Endothelial cell of umbilical vein (primary cell): ENCODE measurements at regions not wholly inside any gene's neighbourhood (a gene's known extent, or its start where the extent isn't known, plus 50 kb on each side); places are given as distances from the start of the nearest gene placed in this dataset.

ENCODE experiments used
- BruUV-seq: library from RNA; stranded (reverse); fragments of 400-500 nt; replicated peaks from 2 replicates; lab custom pipeline; 2021; lab: Mats Ljungman, UMichigan
- CTCF ChIA-PET: fragments of 300-600, 350-600 bp; sonication (Branson Sonifier 250); formaldehyde crosslinking; loops from one replicate; lab custom pipeline; 2021; ENCODE audit warnings: antibody characterized with exemption, inconsistent platforms; lab: Charles Lee
- POLR2A ChIA-PET: fragments of 300-600, 350-600 bp; sonication (Branson Sonifier 250); formaldehyde crosslinking; loops from one replicate; lab custom pipeline; 2021; ENCODE audit warnings: antibody characterized with exemption, inconsistent platforms; lab: Charles Lee
- DNase-seq: peaks from one replicate; pipeline ENCODE4 v3.0.0-alpha.2; 2011; ENCODE audit warnings: low read depth, low spot score
- FAIRE-seq: peaks from 2 replicates; lab custom pipeline; 2011; peaks lifted over from hg19 to GRCh38; lab: Jason Lieb, UNC
- H2AFZ ChIP-seq: 2 replicates; pipeline ENCODE4 v1.6.0; 2012; ENCODE audit warnings: low read depth, low read length, control low read depth, inconsistent platforms
- H3K27ac ChIP-seq: 2 replicates; pipeline ENCODE4 v1.5.1; 2011; ENCODE audit warnings: low read depth, mild to moderate bottlenecking, control low read depth, low read length, moderate library complexity; ENCODE audit not compliant: insufficient read depth
- H3K27me3 ChIP-seq, 2 experiments: 2 replicates each; pipeline versions ENCODE4 v1.6.0 to v1.6.1; 2011; ENCODE audit warnings: low read length in 2 of 2, mixed read lengths in 1 of 2; ENCODE audit not compliant: control insufficient read depth in 2 of 2, insufficient read depth in 2 of 2
- H3K36me3 ChIP-seq, 2 experiments: 2 replicates in 1 of 2; 3 replicates in 1 of 2; pipeline ENCODE4 v1.5.1; 2011; ENCODE audit warnings: low read length in 2 of 2, mild to moderate bottlenecking in 1 of 2, moderate library complexity in 1 of 2; ENCODE audit not compliant: control insufficient read depth in 2 of 2, insufficient read depth in 2 of 2; ENCODE audit errors: extremely low read depth in 1 of 2
- H3K4me1 ChIP-seq: 3 replicates; pipeline ENCODE4 v1.5.1; 2011; ENCODE audit warnings: mild to moderate bottlenecking, low read length; ENCODE audit not compliant: control insufficient read depth, insufficient read depth; ENCODE audit errors: extremely low read depth
- H3K4me2 ChIP-seq: 2 replicates; pipeline ENCODE4 v1.6.1; 2011; ENCODE audit warnings: low read length, control low read depth, mixed read lengths; ENCODE audit not compliant: insufficient read depth
- H3K4me3 ChIP-seq, 3 experiments: fragments of 200-600 bp in 1 of 3; sonication (generic), shearing (Covaris generic) in 1 of 3; replicated peaks in 1 of 3; 2 replicates each; pipeline ENCODE4 v1.5.1; 2011 to 2016; ENCODE audit warnings: control low read depth in 3 of 3, low read length in 3 of 3, mild to moderate bottlenecking in 2 of 3, inconsistent platforms in 1 of 3, low read depth in 1 of 3, moderate library complexity in 1 of 3; ENCODE audit not compliant: insufficient read depth in 1 of 3
- H3K79me2 ChIP-seq: 2 replicates; pipeline ENCODE4 v1.6.0; 2012; ENCODE audit warnings: low read length, inconsistent platforms; ENCODE audit not compliant: control insufficient read depth, insufficient read depth
- H3K9ac ChIP-seq: replicated peaks from 2 replicates; pipeline ENCODE3; 2011; ENCODE audit warnings: low read length, control low read depth; ENCODE audit not compliant: insufficient read depth; ENCODE audit errors: extremely low read depth
- H3K9me1 ChIP-seq: replicated peaks from 3 replicates; pipeline ENCODE4 v1.6.0; 2011; ENCODE audit warnings: mild to moderate bottlenecking, low read length; ENCODE audit not compliant: control insufficient read depth, insufficient read depth; ENCODE audit errors: extremely low read depth
- H3K9me3 ChIP-seq: replicated peaks from 2 replicates; pipeline ENCODE4 v1.5.1; 2012; ENCODE audit warnings: low read length, inconsistent platforms; ENCODE audit not compliant: control insufficient read depth, insufficient read depth
- H4K20me1 ChIP-seq: replicated peaks from 2 replicates; pipeline ENCODE3; 2011; ENCODE audit warnings: mild to moderate bottlenecking, low read length; ENCODE audit not compliant: control insufficient read depth, insufficient read depth; ENCODE audit errors: extremely low read depth
- CTCF ChIP-seq, 2 donors: IDR thresholded peaks; 1 replicate in 1 of 2; 2 replicates in 1 of 2; pipeline ENCODE4 v1.5.1; 2011; ENCODE audit warnings: low read length in 2 of 2, mild to moderate bottlenecking in 2 of 2, moderate library complexity in 2 of 2, control low read depth in 1 of 2, inconsistent platforms in 1 of 2, low read depth in 1 of 2; ENCODE audit not compliant: insufficient read depth in 1 of 2; ENCODE audit errors: extremely low read depth in 1 of 2
- EZH2 ChIP-seq: IDR thresholded peaks from 2 replicates; pipeline ENCODE4 v1.6.1; 2012; ENCODE audit warnings: borderline replicate concordance, low read depth, mild to moderate bottlenecking, moderate library complexity, low read length, inconsistent platforms; ENCODE audit not compliant: severe bottlenecking
- FOS ChIP-seq: IDR thresholded peaks from 2 replicates; pipeline ENCODE4 v1.6.1; 2011; ENCODE audit warnings: mild to moderate bottlenecking, low read length, moderate library complexity, borderline replicate concordance; ENCODE audit not compliant: insufficient read depth
- GATA2 ChIP-seq: IDR thresholded peaks from 2 replicates; pipeline ENCODE4 v1.7.0; 2011; ENCODE audit warnings: low read depth, mild to moderate bottlenecking, moderate library complexity, mixed read lengths, low read length; ENCODE audit not compliant: insufficient read length, insufficient read depth
- JUN ChIP-seq: IDR thresholded peaks from 2 replicates; pipeline ENCODE4 v1.6.1; 2011; ENCODE audit warnings: borderline replicate concordance, low read depth; ENCODE audit not compliant: insufficient read length, insufficient read depth
- MAX ChIP-seq: IDR thresholded peaks from 2 replicates; pipeline ENCODE4 v1.6.1; 2011; ENCODE audit not compliant: insufficient read depth, insufficient read length
- MYC ChIP-seq: IDR thresholded peaks from one replicate; pipeline ENCODE4 v1.6.1; 2011; ENCODE audit warnings: mild to moderate bottlenecking, low read depth, low read length
- POLR2A ChIP-seq: IDR thresholded peaks from 2 replicates; pipeline ENCODE4 v1.6.1; 2012; ENCODE audit warnings: low read depth, mild to moderate bottlenecking, control low read depth, low read length
- POLR2AphosphoS5 ChIP-seq: IDR thresholded peaks from 2 replicates; pipeline ENCODE4 v1.6.1; 2012; ENCODE audit warnings: low read depth, mild to moderate bottlenecking, control low read depth, low read length, moderate library complexity; ENCODE audit not compliant: insufficient read depth
- dilution Hi-C: fragments of 300-500 bp; cut with MboI; formaldehyde crosslinking; loops from one replicate; pipeline ENCODE4 v1.15.0; 2019; ENCODE audit warnings: low sequenced_read_pairs; ENCODE audit not compliant: extremely low pct_ligation_motif_present
- intact Hi-C: fragments of 100-400 bp; cut with micrococcal nuclease; formaldehyde crosslinking; loops from one replicate; pipeline ENCODE4 v1.10.0; 2022

- H3K27me3 ChIP-seq = peaks cover 0 to 2% of the 10 kb centered on the region in 2 experiments
- no peak overlapping the region for H2AFZ ChIP-seq
- intact Hi-C loops (no loop called here), dilution Hi-C loops (no loop called here)
- H3K4me2 ChIP-seq = no peak overlapping the region
- H3K36me3 ChIP-seq = no peaks in the 10 kb centered on the region
- DNase-seq = no peak
- ChIA-PET CTCF (no interaction called here), POLR2A (no interaction called here)
- no peaks in the 10 kb centered on the region for H3K79me2 ChIP-seq
- BruUV-seq = no TSS peak
- H3K4me3 ChIP-seq = no peak overlapping the region
- H3K9me1 ChIP-seq = no peaks in the 10 kb centered on the region
- TF ChIP-seq JUN = no peak
- no peak for TF ChIP-seq POLR2A
- TF ChIP-seq POLR2AphosphoS5 = no peak
- TF ChIP-seq FOS = no peak
- no peak for TF ChIP-seq EZH2
- no peak for TF ChIP-seq CTCF (IDR thresholded peaks at IDR 0.05; ENCODE audit: extremely low read depth in 1 of 2, insufficient read depth in 1 of 2, low read depth in 1 of 2, low read length in 2 of 2)
- no peak for TF ChIP-seq GATA2
- TF ChIP-seq MYC = no peak
- TF ChIP-seq MAX = no peak
- H3K9me3 ChIP-seq = no peaks in the 10 kb centered on the region
- H3K9ac ChIP-seq = no peak overlapping the region
- no peaks in the 10 kb centered on the region for H4K20me1 ChIP-seq
- no peaks in the 10 kb centered on the region for H3K4me1 ChIP-seq
- H3K27ac ChIP-seq = no peak overlapping the region
- FAIRE-seq = no peak
Observed at GRCh38 chr3:176946202-176946601, 251.1 kb downstream of the TBL1XR1 start.
